H1 (cell line): ENCODE measurements at regions not wholly inside any gene's neighbourhood (a gene's known extent, or its start where the extent isn't known, plus 50 kb on each side); places are given as distances from the start of the nearest gene placed in this dataset.

ENCODE experiments used
- CTCF ChIA-PET: fragments of 300-600 bp; sonication (Branson Sonifier 250); formaldehyde crosslinking; loops from one replicate; lab custom pipeline; 2021; ENCODE audit not compliant: partially characterized antibody; lab: Charles Lee
- POLR2A ChIA-PET: fragments of 300-600 bp; sonication (Branson Sonifier 250); formaldehyde crosslinking; loops from one replicate; lab custom pipeline; 2021; ENCODE audit warnings: inconsistent platforms; ENCODE audit not compliant: partially characterized antibody; lab: Charles Lee
- DNase-seq, 2 experiments: peaks; one replicate each; pipeline versions ENCODE4 v3.0.0 to v3.0.0-alpha.2; 2010 to 2022; ENCODE audit warnings: low spot score in 2 of 2, low read depth in 1 of 2, mixed read lengths in 1 of 2
- FAIRE-seq: peaks from 2 replicates; lab custom pipeline; 2011; peaks lifted over from hg19 to GRCh38; lab: Jason Lieb, UNC
- H2AFZ ChIP-seq: 2 replicates; pipeline ENCODE4 v1.8.1; 2012; ENCODE audit warnings: low read length, inconsistent platforms
- H2AK5ac ChIP-seq: 2 replicates; pipeline ENCODE4 v1.6.1; 2013; ENCODE audit warnings: low read depth, low read length
- H2BK120ac ChIP-seq: replicated peaks from 2 replicates; pipeline ENCODE3; 2013; ENCODE audit warnings: low read depth, low read length, inconsistent platforms
- H2BK12ac ChIP-seq: 2 replicates; pipeline ENCODE4 v1.6.1; 2013; ENCODE audit warnings: low read depth, low read length
- H2BK15ac ChIP-seq: 2 replicates; pipeline ENCODE4 v1.6.1; 2013; ENCODE audit warnings: low read length
- H2BK20ac ChIP-seq: 2 replicates; pipeline ENCODE4 v1.6.1; 2013; ENCODE audit warnings: low read length
- H2BK5ac ChIP-seq: 2 replicates; pipeline ENCODE4 v1.6.1; 2013; ENCODE audit warnings: low read depth, low read length
- H3K14ac ChIP-seq: 2 replicates; pipeline ENCODE4 v1.6.1; 2013; ENCODE audit warnings: inconsistent platforms; ENCODE audit not compliant: insufficient read length
- H3K18ac ChIP-seq: 2 replicates; pipeline ENCODE4 v1.6.1; 2013; ENCODE audit warnings: low read length; ENCODE audit errors: extremely low read depth
- H3K23ac ChIP-seq: 2 replicates; pipeline ENCODE4 v1.6.1; 2013; ENCODE audit warnings: inconsistent platforms; ENCODE audit not compliant: insufficient read length
- H3K23me2 ChIP-seq: 2 replicates; pipeline ENCODE4 v1.6.1; 2013; ENCODE audit warnings: low read depth, low read length
- H3K27ac ChIP-seq: 2 replicates; pipeline ENCODE4 v1.6.1; 2011; ENCODE audit warnings: low read depth, low read length, inconsistent platforms
- H3K27me3 ChIP-seq, 4 experiments: replicated peaks in 1 of 4; 1 replicate in 1 of 4; 2 replicates in 3 of 4; pipeline versions ENCODE4 v1.6.1 to v1.8.1; 2011 to 2013; ENCODE audit warnings: low read length in 3 of 4, mild to moderate bottlenecking in 3 of 4, inconsistent platforms in 2 of 4, mixed read lengths in 2 of 4, moderate library complexity in 1 of 4; ENCODE audit not compliant: control insufficient read depth in 3 of 4, insufficient read depth in 3 of 4; ENCODE audit errors: extremely low read depth in 1 of 4
- H3K36me3 ChIP-seq, 4 experiments: 2 replicates each; pipeline versions ENCODE4 v1.6.1 to v1.8.1; 2011 to 2013; ENCODE audit warnings: mild to moderate bottlenecking in 4 of 4, low read length in 3 of 4, moderate library complexity in 2 of 4, control low read depth in 1 of 4, inconsistent platforms in 1 of 4; ENCODE audit not compliant: insufficient read depth in 4 of 4, control insufficient read depth in 2 of 4
- H3K4ac ChIP-seq: replicated peaks from 2 replicates; pipeline ENCODE3; 2013; ENCODE audit warnings: low read length, low read depth, mixed read lengths, inconsistent platforms; ENCODE audit not compliant: insufficient read length
- H3K4me1 ChIP-seq, 4 experiments: replicated peaks in 1 of 4; 1 replicate in 1 of 4; 2 replicates in 3 of 4; pipeline versions ENCODE4 v1.6.1 to v1.8.1; 2011 to 2013; ENCODE audit warnings: low read length in 3 of 4, inconsistent platforms in 2 of 4, mixed read lengths in 1 of 4; ENCODE audit not compliant: insufficient read depth in 4 of 4, control insufficient read depth in 3 of 4
- H3K4me2 ChIP-seq, 2 experiments: 2 replicates each; pipeline versions ENCODE4 v1.6.1 to v1.8.1; 2011 to 2013; ENCODE audit warnings: low read depth in 2 of 2, low read length in 2 of 2, control low read depth in 1 of 2, inconsistent platforms in 1 of 2, mild to moderate bottlenecking in 1 of 2; ENCODE audit not compliant: insufficient read depth in 1 of 2
- H3K4me3 ChIP-seq, 4 experiments: fragments of 200-600, 300-600 bp in 1 of 4; sonication (generic), shearing (Covaris generic), sonication (Bioruptor Twin) in 1 of 4; 2 replicates each; pipeline versions ENCODE4 v1.5.1 to v1.8.1; 2011 to 2016; ENCODE audit warnings: low read length in 4 of 4, low read depth in 3 of 4, control low read depth in 2 of 4, inconsistent platforms in 2 of 4, mild to moderate bottlenecking in 2 of 4, mixed read lengths in 1 of 4, moderate library complexity in 1 of 4; ENCODE audit not compliant: insufficient read depth in 2 of 4; ENCODE audit errors: extremely low read depth in 1 of 4
- H3K56ac ChIP-seq: replicated peaks from 2 replicates; pipeline ENCODE3; 2013; ENCODE audit warnings: low read depth, mild to moderate bottlenecking, mixed read lengths, low read length, inconsistent platforms; ENCODE audit not compliant: insufficient read length
- H3K79me1 ChIP-seq: 2 replicates; pipeline ENCODE4 v1.6.1; 2013; ENCODE audit warnings: low read depth, low read length, control low read depth
- H3K79me2 ChIP-seq, 2 experiments: 2 replicates each; pipeline versions ENCODE4 v1.6.1 to v1.8.1; 2012 to 2013; ENCODE audit warnings: low read length in 2 of 2, mild to moderate bottlenecking in 2 of 2, inconsistent platforms in 1 of 2; ENCODE audit not compliant: insufficient read depth in 2 of 2, control insufficient read depth in 1 of 2
- H3K9ac ChIP-seq, 4 experiments: replicated peaks in 1 of 4; 1 replicate in 1 of 4; 2 replicates in 3 of 4; pipeline versions ENCODE4 v1.6.1 to v1.8.1; 2011 to 2013; ENCODE audit warnings: low read depth in 3 of 4, low read length in 3 of 4, control low read depth in 2 of 4, mild to moderate bottlenecking in 2 of 4, moderate library complexity in 2 of 4, inconsistent platforms in 1 of 4; ENCODE audit errors: extremely low read depth in 1 of 4
- H3K9me3 ChIP-seq, 2 experiments: 2 replicates each; pipeline versions ENCODE4 v1.6.1 to v1.8.1; 2012 to 2013; ENCODE audit warnings: mild to moderate bottlenecking in 2 of 2, moderate library complexity in 2 of 2, control low read depth in 1 of 2, inconsistent platforms in 1 of 2, low read depth in 1 of 2, low read length in 1 of 2, mixed read lengths in 1 of 2; ENCODE audit not compliant: insufficient read depth in 2 of 2
- H4K20me1 ChIP-seq, 2 experiments: replicated peaks in 1 of 2; 2 replicates each; pipeline versions ENCODE3 to v1.8.1; 2011 to 2013; ENCODE audit warnings: inconsistent platforms in 2 of 2, low read length in 2 of 2, mild to moderate bottlenecking in 1 of 2; ENCODE audit not compliant: insufficient read depth in 2 of 2, control insufficient read depth in 1 of 2
- H4K5ac ChIP-seq: 2 replicates; pipeline ENCODE4 v1.6.1; 2013; ENCODE audit warnings: low read length, low read depth, mixed read lengths, inconsistent platforms; ENCODE audit not compliant: insufficient read length
- H4K8ac ChIP-seq: 2 replicates; pipeline ENCODE4 v1.8.0; 2013; ENCODE audit warnings: mild to moderate bottlenecking, moderate library complexity, low read length, inconsistent platforms; ENCODE audit not compliant: insufficient read depth; ENCODE audit errors: extremely low read depth
- H4K91ac ChIP-seq: replicated peaks from 2 replicates; pipeline ENCODE3; 2013; ENCODE audit warnings: low read length, mixed read lengths, inconsistent platforms; ENCODE audit not compliant: insufficient read length
- ATF2 ChIP-seq: IDR thresholded peaks from 2 replicates; pipeline ENCODE4 v1.6.1; 2012; ENCODE audit warnings: low read length, inconsistent platforms
- CEBPB ChIP-seq: IDR thresholded peaks from 2 replicates; pipeline ENCODE4 v1.6.1; 2012; ENCODE audit warnings: low read depth, low read length
- CREB1 ChIP-seq: IDR thresholded peaks from 2 replicates; pipeline ENCODE4 v1.6.1; 2012; ENCODE audit warnings: inconsistent platforms
- E2F6 ChIP-seq: IDR thresholded peaks from 2 replicates; pipeline ENCODE4 v1.6.1; 2012; ENCODE audit warnings: inconsistent platforms
- EP300 ChIP-seq, 2 experiments: IDR thresholded peaks; 1 replicate in 1 of 2; 2 replicates in 1 of 2; pipeline ENCODE4 v1.6.1; 2011 to 2012; ENCODE audit warnings: low read depth in 2 of 2, low read length in 2 of 2, mild to moderate bottlenecking in 2 of 2, borderline replicate concordance in 1 of 2, inconsistent platforms in 1 of 2, moderate library complexity in 1 of 2
- JUN ChIP-seq: IDR thresholded peaks from 2 replicates; pipeline ENCODE4 v1.6.1; 2011; ENCODE audit warnings: low read depth, mild to moderate bottlenecking, improper control_type of control experiment, low read length
- POLR2AphosphoS5 ChIP-seq: IDR thresholded peaks from 2 replicates; pipeline ENCODE4 v1.6.1; 2011; ENCODE audit warnings: low read depth, low read length
- POU5F1 ChIP-seq: IDR thresholded peaks from 2 replicates; pipeline ENCODE4 v1.6.1; 2011; ENCODE audit warnings: low read depth, mild to moderate bottlenecking, low read length, moderate library complexity
- RFX5 ChIP-seq: IDR thresholded peaks from 2 replicates; pipeline ENCODE4 v1.6.1; 2011; ENCODE audit warnings: low read depth, low read length, improper control_type of control experiment, borderline replicate concordance
- RNF2 ChIP-seq: fragments of 200-900, 300-1000 bp; sonication (generic); IDR thresholded peaks from 2 replicates; pipeline ENCODE4 v1.7.1; 2016; ENCODE audit warnings: borderline replicate concordance, low read depth, mild to moderate bottlenecking, antibody characterized with exemption, low read length; ENCODE audit not compliant: poor library complexity, severe bottlenecking; ENCODE audit errors: missing control alignments
- SAP30 ChIP-seq: fragments of 300-600 bp; sonication (generic); IDR thresholded peaks from 2 replicates; pipeline ENCODE4 v1.7.1; 2012; ENCODE audit warnings: low read length, moderate library complexity, mild to moderate bottlenecking, inconsistent platforms; ENCODE audit not compliant: insufficient read depth, insufficient replicate concordance
- SRF ChIP-seq: IDR thresholded peaks from 2 replicates; pipeline ENCODE4 v1.6.1; 2011; ENCODE audit warnings: mild to moderate bottlenecking, low read depth, low read length, moderate library complexity
- WGBS, 2 experiments: shearing (Covaris generic) in 1 of 2; methylation state at CpG; one replicate each; pipeline versions ENCODE4 v1.1.6 to v1.1.7; 2013 to 2015; ENCODE audit warnings: low lambda C conversion rate in 2 of 2, mixed read lengths in 2 of 2, inconsistent platforms in 1 of 2, low coverage in 1 of 2, missing lambda C conversion rate in 1 of 2; ENCODE audit not compliant: insufficient replicate concordance in 2 of 2, insufficient coverage in 1 of 2, insufficient read length in 1 of 2; ENCODE audit errors: extremely low coverage in 1 of 2, missing lambda C conversion rate in 1 of 2; 5-methylcytosine and 5-hydroxymethylcytosine counted together

GRCh38 chr10:29853913-29854312 lies 205.5 kb downstream of the JCAD start:
- H2BK20ac ChIP-seq: no peak overlapping the region
- H3K4me1 ChIP-seq: peaks cover 0 to 2% (median 0%) of the 10 kb centered on the region in 4 experiments; a peak in 1 of 7 replicates
- H3K23me2 ChIP-seq: no peaks in the 10 kb centered on the region
- H4K8ac ChIP-seq: no peak overlapping the region
- ChIA-PET CTCF (interaction anchor here (1.1 to 1.6 kb wide), 2 partner anchors 9 to 11 kb away, joined by 3 to 7 read pairs; no protein-coding TSS in a partner anchor), POLR2A (no interaction called here)
- H2BK120ac ChIP-seq: no peak overlapping the region
- no peaks in the 10 kb centered on the region for H3K36me3 ChIP-seq
- FAIRE-seq: no peak
- H2AK5ac ChIP-seq: no peak overlapping the region
- no peak overlapping the region for H2BK5ac ChIP-seq
- no peak overlapping the region for H3K4me2 ChIP-seq
- H3K27me3 ChIP-seq: no peaks in the 10 kb centered on the region
- H3K27ac ChIP-seq: no peak overlapping the region
- H3K9me3 ChIP-seq: no peaks in the 10 kb centered on the region
- DNase-seq: no peak
- no peaks in the 10 kb centered on the region for H3K79me2 ChIP-seq
- no peak overlapping the region for H4K5ac ChIP-seq
- 87% methylated on average over 4 of the region's 4 CpGs; no CpG with 5 or more reads in 1 of the 2 experiments for WGBS, 2 experiments
- no peak overlapping the region for H3K4ac ChIP-seq
- H3K56ac ChIP-seq: no peak overlapping the region
- H2AFZ ChIP-seq: no peak overlapping the region
- no peak overlapping the region for H3K4me3 ChIP-seq
- H2BK12ac ChIP-seq: no peak overlapping the region
- no peak overlapping the region for H3K23ac ChIP-seq
- H3K79me1 ChIP-seq: no peaks in the 10 kb centered on the region
- no peak overlapping the region for H3K14ac ChIP-seq
- no peak overlapping the region for H3K9ac ChIP-seq
- no peak overlapping the region for H4K91ac ChIP-seq
- H2BK15ac ChIP-seq: no peak overlapping the region
- H4K20me1 ChIP-seq: no peaks in the 10 kb centered on the region
- no peak overlapping the region for H3K18ac ChIP-seq
- TF ChIP-seq CREB1 (no peak), E2F6 (no peak), JUN (no peak), RFX5 (no peak), POLR2AphosphoS5 (no peak), SAP30 (no peak), RNF2 (no peak), POU5F1 (no peak), SRF (no peak), CEBPB (no peak), ATF2 (no peak), EP300 (IDR thresholded peaks at IDR 0.05; ENCODE audit: borderline replicate concordance in 1 of 2, low read depth in 2 of 2, low read length in 2 of 2) (no peak)
